HG02970 (cell line): ENCODE measurements at regions not wholly inside any gene's neighbourhood (a gene's known extent, or its start where the extent isn't known, plus 50 kb on each side); places are given as distances from the start of the nearest gene placed in this dataset.

Experiments used
- ATAC-seq: cut with Tn5 transposase; IDR thresholded peaks from one replicate; pipeline ENCODE4 v1.9.1; 2021; ENCODE audit warnings: mild to moderate bottlenecking, moderate library complexity, moderate number of reproducible peaks; ENCODE audit not compliant: unreplicated experiment, low FRiP score

GRCh38 chr4:180541678-180542077 lies 1701.5 kb upstream of the TENM3 start:
- ATAC-seq = no peak

- ATAC-seq = no peak
Observed at GRCh38 chr4:180542445-180543100, 1700.6 kb upstream of the TENM3 start.

- no peak for ATAC-seq
Observed at GRCh38 chr4:180550106-180550505, 1693.1 kb upstream of the TENM3 start.

GRCh38 chr4:180557348-180557747 lies 1685.9 kb upstream of the TENM3 start:
- no peak for ATAC-seq

- ATAC-seq = no peak
Observed at GRCh38 chr4:180557950-180558349, 1685.3 kb upstream of the TENM3 start.

- ATAC-seq = no peak
Observed at GRCh38 chr4:180558427-180558826, 1684.8 kb upstream of the TENM3 start.

DNA sequence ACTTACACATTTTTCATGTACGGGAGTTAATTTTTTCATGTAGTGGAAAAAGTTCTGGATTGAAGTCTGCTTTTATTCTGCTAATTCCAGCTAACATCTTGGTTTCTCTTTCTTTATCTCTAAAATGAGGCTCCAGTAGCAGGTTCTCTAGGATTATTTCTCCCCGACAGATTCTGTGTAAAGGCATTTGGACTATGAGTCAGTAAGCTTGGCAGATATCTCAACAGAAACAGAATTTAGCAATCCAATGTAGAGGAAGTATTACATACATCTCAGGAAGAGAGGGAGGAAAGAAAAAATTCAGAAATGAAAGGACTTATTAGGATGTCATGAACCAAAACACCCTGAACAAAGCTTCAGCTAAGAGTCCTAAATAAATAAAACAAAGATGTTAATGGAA lies 1682.3 kb upstream of the TENM3 start:
- no peak for ATAC-seq

DNA sequence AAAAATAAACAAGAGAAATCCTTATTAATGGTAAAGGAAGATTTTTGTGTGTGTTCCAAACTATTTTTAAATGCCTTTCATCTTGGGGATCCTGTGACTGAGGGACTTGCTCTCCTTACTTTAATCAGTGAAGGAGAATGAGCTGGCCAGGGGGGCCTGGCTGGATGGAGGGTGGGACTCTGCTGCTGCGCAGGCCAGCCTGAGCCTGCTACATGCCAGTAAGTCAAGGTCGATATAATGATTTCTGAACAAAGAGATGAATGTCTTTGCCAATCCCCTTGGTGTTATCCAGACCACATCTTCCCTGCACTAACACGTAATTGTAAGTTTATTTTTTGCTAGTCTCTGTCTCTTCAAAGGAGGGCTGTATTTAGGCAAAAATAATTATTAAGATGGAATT lies 1679.2 kb upstream of the TENM3 start:
- ATAC-seq = no peak

DNA sequence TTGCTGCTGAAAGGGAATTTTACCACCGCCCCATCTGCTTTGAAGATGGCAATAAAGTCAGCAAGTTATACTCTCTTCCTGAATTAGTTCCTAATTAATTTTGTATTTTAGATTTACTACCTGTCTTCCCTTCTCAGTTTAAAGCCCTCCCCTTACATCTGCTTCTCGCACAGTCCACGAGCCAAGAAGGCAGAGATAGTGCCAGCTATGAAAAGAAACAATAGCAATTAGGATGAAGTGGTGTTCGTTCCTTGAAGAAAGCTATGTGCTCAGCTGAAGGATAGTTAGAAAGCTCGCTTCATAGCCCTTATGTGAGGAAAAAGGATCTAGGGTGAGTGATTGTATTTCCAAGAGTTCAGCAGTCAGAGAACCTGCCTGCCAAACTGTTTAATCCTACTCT lies 1678.8 kb upstream of the TENM3 start:
- ATAC-seq = no peak

DNA sequence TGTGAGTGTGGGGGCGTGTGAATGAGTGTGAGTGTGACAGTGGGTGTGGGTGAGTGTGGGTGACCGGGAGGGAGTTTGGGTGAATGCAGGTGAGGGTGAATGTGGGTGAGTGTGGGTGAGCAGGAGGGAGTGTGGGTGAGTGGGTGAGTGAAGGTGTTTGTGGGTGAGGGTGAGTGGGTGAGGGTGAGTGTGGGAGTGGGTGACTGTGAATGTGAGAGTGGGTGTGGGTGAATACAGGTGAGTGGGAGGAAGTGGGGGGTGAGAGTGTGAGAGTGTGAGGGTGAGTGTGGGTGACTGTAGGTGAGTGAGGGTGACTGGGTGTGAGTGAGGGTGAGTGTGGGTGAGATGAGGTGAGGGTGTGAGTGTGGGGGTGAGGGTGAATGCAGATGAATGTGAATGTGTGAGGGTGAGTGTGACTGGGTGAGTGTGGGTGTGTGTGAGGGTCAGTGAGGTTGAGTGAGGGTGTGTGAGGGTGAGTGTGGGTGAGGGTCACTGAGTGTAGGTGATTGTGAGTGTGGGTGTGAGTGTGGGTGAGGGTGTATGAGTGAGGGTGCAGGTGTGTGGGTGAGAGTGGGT lies 1677.3 kb upstream of the TENM3 start:
- ATAC-seq = no peak

DNA sequence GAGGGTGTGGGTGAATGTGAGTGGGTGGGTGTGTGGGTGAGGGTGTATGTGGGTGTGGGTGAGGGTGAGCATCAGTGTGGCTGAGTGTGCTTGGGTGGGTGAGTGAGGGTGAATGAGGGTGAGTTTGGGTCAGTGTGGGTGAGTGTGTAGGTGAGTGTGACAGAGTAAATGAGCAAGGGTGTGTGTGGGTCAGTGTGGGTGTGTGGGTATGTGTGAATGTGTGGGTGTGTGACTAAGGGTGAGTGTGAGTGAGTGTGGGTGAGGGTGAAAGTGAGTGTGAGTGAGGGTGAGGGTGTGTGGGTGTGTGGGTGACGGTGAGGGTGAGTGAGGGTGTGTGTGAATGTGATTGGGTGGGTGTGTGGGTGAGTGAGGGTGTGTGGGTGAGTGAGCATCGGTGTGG lies 1676.7 kb upstream of the TENM3 start:
- no peak for ATAC-seq

- ATAC-seq = no peak
Observed at GRCh38 chr4:180567080-180567479, 1676.1 kb upstream of the TENM3 start.

DNA sequence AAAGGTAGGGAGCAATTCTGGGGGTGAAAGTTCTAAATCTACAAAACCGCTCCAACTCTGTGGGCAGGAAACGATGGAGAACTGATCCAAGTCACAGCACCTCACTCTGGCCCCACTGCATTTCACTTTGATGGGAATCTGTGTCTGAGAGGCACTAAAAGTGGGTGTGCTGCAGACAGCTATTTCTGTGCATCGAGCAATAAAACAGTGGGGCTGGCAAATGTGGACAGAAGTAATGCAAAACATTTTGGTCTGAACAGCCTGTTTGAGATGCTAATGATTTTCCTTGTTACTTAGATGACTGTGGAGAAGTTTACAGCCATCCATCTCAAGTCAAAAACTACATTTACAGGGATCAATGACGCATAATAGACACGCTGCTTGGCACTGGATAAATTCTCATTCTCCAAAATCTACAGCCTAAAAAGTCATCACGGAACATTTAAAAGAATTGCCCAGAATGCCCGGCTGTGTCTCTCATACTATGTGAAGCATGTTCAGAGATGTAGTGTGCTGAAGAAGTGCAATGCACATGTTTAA lies 1671.6 kb upstream of the TENM3 start:
- ATAC-seq = no peak

GRCh38 chr4:180578175-180578574 lies 1665.0 kb upstream of the TENM3 start:
- no peak for ATAC-seq

DNA sequence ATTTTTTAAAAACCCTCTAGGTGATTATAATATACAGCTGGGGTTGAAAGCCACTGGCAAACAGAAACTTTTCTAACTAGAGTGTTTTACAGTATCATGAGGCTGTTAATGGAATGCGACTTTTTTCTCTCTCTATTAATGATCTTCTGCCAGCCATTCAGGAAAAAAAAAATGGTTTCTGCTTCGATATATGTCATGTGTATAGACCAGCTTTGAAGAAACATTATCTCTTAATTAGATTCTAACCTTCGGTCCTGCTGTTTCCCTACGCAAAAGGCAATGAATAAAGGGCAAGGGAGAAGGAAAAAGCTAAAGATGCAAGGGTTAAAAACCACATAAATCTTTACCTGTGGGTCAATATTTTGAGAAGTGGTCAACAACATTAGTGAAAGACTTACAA lies 1662.1 kb upstream of the TENM3 start:
- no peak for ATAC-seq

DNA sequence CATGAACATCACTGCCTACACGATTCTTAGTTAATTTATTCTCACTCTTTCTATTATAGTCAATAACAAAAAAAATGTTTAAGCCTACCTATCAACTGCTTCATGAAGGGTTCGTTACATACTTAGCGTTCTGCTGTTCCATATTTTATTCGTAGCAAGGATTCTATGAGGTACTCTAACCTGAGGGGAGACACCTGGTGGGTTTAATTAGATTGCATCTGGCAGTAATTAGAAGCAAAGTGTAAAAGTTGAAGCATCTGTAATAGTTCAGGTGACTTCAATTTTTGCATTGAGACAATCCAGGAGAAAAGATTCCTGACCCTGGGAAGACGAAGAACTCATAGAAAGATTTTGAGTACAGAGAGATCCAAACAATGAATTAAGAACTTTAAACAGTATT lies 1655.8 kb upstream of the TENM3 start:
- no peak for ATAC-seq

GRCh38 chr4:180589575-180589974 lies 1653.6 kb upstream of the TENM3 start:
- ATAC-seq = no peak

GRCh38 chr4:180596888-180597483 lies 1646.2 kb upstream of the TENM3 start:
- no peak for ATAC-seq

GRCh38 chr4:180598281-180598680 lies 1644.9 kb upstream of the TENM3 start:
- ATAC-seq = no peak

DNA sequence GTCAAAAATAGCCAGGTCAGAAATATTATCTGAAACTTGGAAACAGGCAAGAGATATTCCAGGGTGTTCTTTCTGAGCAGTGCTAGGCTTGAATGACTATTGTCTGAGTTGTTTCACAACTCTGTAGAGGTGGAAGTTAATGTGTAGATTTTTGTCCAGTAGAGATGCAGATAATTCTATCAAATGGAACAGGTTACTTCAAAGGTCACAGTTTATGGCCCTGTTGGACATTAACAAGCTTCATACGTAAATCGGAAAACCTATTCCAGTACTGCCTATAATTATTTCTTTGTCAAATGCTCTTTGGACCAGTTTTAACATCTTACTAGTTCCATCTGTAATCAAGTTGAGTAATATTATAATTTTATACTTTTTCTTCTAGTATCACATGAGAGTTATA lies 1639.4 kb upstream of the TENM3 start:
- no peak for ATAC-seq

DNA sequence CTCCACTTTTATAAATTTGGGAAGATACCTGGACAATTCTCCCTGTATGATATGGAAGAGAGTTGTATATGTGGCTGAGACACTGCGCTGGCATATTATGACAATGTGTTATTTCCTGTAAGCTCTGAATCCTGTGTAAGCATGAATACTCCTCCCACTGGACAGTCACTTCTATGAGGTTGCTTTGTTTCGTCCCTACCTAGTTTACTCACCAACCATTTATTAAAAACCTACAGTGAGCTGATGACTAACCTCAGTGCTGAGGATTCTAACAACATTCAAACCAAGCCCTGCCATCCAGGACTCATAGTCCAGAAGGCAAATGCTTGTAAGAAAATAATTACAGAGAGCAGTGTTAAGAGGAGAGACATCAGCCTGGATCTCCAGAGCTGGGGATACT lies 1632.9 kb upstream of the TENM3 start:
- ATAC-seq = no peak

GRCh38 chr4:180615746-180616145 lies 1627.5 kb upstream of the TENM3 start:
- no peak for ATAC-seq
